ENCODE measurements at regions not wholly inside any gene's neighbourhood (a gene's known extent, or its start where the extent isn't known, plus 50 kb on each side); places are given as distances from the start of the nearest gene placed in this dataset.
"Not testable (repeated sequence)": the region's sequence is repeated elsewhere in the genome, so short reads cannot be mapped to it uniquely, and the experiment has no call there.

DNA sequence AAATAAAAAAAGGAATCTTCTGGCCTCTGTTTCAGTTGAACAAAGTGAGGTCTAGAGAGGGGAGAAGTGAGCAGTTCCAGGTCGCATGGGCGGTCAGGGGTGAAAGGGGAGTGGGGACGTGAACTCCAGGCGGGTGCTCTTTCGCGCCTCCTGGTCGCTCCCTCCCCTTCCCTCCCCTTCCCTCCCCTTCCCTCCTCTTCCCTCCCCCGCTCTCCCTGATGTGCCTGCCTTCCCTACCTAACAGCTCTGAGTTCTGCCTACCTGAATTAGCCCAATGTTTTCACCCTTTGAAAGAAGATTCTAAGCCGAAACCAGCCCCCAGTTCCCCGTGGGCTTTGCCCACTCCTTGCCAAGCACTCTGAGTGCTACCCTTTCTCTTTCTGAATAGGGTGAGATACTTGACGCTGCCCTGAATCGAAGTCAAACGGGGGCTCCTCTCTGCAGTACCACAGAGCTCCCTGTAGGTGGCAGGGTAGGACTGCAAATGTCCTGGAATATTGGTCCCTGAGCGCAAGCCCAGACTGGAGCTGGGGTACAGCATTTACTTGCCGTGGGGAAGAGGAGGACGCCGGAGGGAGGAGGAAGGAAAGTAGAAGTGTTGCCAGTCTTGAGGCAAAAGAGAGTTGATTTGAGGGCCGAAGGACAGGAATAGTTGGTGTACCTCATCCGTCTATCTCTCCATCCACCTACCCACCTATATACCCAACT, 214.4 kb downstream of the NPIPA7 start:
- H3K27me3 ChIP-seq; H3K27ac ChIP-seq; FAIRE-seq; H3K36me3 ChIP-seq; H3K9me3 ChIP-seq; H3K4me3 ChIP-seq; H3K4me1 ChIP-seq; intact Hi-C loops (cut with DNase I): not testable (repeated sequence)
- WGBS, 2 donors = 14 to 27% methylated on average over 5 to 16 of the region's 19 CpGs
- TF ChIP-seq, protein P1, sequence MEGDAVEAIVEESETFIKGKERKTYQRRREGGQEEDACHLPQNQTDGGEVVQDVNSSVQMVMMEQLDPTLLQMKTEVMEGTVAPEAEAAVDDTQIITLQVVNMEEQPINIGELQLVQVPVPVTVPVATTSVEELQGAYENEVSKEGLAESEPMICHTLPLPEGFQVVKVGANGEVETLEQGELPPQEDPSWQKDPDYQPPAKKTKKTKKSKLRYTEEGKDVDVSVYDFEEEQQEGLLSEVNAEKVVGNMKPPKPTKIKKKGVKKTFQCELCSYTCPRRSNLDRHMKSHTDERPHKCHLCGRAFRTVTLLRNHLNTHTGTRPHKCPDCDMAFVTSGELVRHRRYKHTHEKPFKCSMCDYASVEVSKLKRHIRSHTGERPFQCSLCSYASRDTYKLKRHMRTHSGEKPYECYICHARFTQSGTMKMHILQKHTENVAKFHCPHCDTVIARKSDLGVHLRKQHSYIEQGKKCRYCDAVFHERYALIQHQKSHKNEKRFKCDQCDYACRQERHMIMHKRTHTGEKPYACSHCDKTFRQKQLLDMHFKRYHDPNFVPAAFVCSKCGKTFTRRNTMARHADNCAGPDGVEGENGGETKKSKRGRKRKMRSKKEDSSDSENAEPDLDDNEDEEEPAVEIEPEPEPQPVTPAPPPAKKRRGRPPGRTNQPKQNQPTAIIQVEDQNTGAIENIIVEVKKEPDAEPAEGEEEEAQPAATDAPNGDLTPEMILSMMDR (IDR thresholded peaks at IDR 0.05) = peak; percentile 17 to 45 (median 39)
- peak in 5 of 6 donors; percentile 12 to 65 (median 36) for DNase-seq
- peak; percentile 63 to 99 (median 96) for ATAC-seq

DNA sequence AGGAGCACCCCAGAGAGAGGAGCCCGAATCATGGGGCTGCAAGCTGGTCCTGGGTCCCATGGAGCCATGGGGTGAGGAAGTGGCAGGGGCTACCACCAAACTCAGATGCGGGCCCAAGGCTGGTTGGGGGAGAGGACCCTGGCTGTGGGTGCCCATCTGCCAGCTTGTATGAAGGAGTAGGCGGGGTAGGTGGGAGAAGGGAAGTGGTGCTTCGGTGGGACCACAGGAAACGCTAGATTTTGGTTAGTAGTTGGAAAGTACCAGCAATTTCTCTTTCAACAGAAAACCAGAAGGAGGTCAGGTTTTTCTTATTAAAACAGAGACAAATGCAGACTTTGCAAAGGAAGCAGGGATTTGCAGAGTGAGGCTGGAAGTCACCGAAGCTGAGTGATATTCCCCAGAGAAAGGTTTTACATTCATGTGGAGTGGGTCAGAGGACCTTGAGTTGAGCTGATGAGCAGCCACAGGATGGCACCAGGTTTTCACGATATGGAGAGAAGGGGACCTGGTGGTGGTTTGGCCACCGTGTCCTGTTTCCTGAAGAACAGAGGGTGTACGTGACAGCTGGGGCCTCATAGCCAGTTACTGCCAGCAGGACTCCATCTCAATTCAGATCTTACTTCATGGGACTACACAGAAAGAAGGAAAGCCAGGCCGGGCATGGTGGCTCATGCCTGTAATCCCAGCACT, 216.2 kb downstream of the NPIPA7 start:
- DNase-seq; H3K27ac ChIP-seq; FAIRE-seq; H3K9me3 ChIP-seq; intact Hi-C loops (cut with DNase I); H3K27me3 ChIP-seq; H3K36me3 ChIP-seq; H3K4me3 ChIP-seq; ATAC-seq; H3K4me1 ChIP-seq: not testable (repeated sequence)
- WGBS, 2 donors = 33 to 54% methylated on average over 2 to 3 of the region's 10 CpGs

DNA sequence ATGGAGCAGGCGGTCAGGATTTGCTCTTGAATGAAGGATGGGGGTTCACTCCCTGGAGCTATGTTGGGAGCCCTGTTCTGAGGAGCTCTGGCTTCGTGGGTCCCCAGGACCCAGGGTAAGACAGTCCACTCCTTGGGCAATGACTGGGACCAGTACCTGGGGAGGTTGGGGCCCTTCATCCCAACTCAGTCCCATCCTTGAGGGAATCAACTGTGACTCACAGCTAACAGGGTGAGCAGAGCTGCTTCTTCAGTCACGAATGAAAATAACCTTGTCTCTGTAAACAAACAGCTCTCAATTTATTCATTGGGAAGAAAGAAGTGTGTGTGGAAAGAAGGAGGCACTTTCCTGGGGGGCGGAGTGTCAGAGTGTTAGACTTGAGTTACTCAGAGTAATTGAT, 222.3 kb downstream of the NPIPA7 start:
- H3K27me3 ChIP-seq; H3K4me1 ChIP-seq; DNase-seq; intact Hi-C loops (cut with DNase I); H3K4me3 ChIP-seq; ATAC-seq; FAIRE-seq; H3K36me3 ChIP-seq; H3K9me3 ChIP-seq; H3K27ac ChIP-seq: not testable (repeated sequence)
- 48 to 55% methylated on average over 3 of the region's 4 CpGs for WGBS, 2 donors

DNA sequence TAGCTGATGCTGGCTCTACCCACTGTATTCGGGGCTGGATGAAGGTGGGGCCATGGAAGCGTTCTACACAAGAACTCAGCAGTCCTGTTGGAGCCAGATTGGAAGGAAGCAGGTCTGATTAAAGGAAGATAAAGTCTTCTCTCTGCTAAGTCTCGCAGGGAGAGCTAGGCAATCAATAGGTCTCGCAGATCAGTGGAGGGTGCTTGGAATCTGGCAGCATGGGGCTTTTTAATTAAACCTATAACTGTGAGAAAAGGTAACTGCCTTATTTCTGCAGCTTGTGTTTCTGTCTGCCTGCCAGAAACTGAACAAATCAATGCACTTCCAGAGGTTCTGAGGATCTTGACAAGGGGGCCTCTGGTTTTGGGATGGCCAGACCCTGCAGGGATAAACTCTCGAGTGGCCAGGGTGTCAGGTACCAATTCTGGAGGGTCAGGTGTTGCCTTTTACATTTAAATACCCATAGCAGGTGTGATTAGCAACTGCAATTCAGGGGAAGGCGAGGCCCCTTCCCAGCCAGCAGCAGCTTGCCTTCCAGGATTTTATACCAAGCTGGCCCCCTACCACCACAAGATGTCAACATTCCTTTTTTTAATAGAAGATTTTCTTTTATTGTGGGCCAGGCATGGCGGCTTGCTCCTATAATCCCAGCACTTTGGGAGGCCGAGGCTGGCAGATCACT, 228.6 kb downstream of the NPIPA7 start:
- intact Hi-C loops (cut with DNase I) = not testable (repeated sequence)
- WGBS, 2 donors = 56 to 69% methylated on average over 3 to 4 of the region's 8 CpGs

DNA sequence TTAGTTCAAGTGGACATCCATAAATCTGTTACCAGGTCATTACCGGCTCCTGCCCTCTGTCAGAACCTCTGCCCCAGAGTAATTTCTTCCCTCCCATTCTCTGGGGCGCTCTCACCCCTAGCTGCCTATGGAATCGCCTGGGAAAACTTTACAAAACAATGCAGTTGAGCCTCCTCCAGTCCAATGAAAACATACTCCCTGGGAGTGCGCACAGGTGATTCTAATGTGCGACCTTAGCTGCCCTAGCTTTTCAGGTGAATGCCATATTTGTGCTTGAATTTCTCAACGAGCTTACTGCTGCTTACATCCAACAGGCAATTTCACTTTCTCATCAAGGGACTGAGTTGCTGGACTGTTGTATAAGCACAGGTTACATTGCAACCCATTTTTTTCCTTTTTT, 230.7 kb downstream of the NPIPA7 start:
- FAIRE-seq; intact Hi-C loops (cut with DNase I); H3K27me3 ChIP-seq; H3K4me3 ChIP-seq; H3K27ac ChIP-seq; H3K4me1 ChIP-seq; H3K36me3 ChIP-seq; H3K9me3 ChIP-seq: not testable (repeated sequence)
- ATAC-seq (peak in 2 of 4 donors; percentile 58 to 62), DNase-seq (peak in 1 of 6 donors; percentile 54)
- 13 to 17% methylated on average over 6 of the region's 6 CpGs for WGBS, 2 donors

More for the DNA sequence above, 228.6 kb downstream of the NPIPA7 start:
- FAIRE-seq, H3K9me3 ChIP-seq, H3K27ac ChIP-seq, H3K4me3 ChIP-seq, ATAC-seq, DNase-seq, H3K36me3 ChIP-seq, H3K4me1 ChIP-seq, H3K27me3 ChIP-seq: not testable (repeated sequence)

DNA sequence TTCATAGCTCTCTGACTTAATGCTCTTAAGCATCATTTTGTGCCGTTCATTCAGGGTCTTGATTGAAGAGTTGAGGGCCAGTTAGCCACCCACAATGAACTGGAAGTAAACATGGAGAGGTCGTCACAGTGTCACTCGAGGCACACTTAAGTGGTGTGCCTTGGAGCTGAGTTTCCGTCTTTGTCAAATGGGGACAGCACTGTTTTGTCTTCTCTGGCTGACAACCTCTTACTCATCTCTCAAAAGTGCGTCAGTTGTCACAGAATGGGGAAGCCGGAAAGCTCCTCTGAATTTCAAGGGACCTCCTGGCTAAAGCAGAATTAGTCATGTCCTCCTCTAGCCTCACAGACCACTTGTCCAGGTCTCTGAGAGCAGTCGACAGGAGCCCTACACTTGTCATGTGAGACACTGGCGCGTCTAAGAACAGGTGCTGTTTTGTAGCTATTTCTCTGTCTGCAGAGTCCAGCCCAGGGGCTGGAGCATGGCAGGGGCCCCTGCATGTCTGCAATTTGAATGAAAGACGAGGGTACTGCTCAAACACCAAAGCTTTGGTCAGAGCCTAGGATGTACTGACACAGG, 231.5 kb downstream of the NPIPA7 start:
- FAIRE-seq; H3K4me3 ChIP-seq; ATAC-seq; intact Hi-C loops (cut with DNase I); H3K36me3 ChIP-seq; DNase-seq; H3K27me3 ChIP-seq; H3K4me1 ChIP-seq; H3K27ac ChIP-seq; H3K9me3 ChIP-seq: not testable (repeated sequence)
- 70% methylated on average over 6 to 7 of the region's 10 CpGs for WGBS, 2 donors

DNA sequence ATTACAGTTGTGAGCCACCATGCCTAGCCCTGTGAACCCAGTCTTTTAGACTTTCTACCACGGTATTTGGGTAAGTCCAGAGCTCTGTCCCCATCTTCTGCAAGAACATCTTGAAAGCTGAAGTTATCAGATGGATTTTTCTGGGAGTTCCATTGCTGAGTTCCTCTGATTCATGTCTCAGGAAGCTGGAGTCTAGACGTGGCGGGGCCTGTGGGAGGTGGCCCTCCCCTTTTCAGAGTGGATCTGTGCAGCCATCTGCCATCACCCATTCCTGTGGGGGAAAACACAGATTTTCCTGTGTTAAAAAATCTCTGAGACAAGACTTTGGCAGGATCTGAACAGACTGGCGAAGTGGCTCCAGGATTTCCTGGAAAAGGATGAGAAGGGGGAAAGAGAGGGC, 234.3 kb downstream of the NPIPA7 start:
- H3K27ac ChIP-seq; H3K36me3 ChIP-seq; intact Hi-C loops (cut with DNase I); ATAC-seq; H3K27me3 ChIP-seq; H3K9me3 ChIP-seq; DNase-seq; FAIRE-seq; H3K4me1 ChIP-seq; H3K4me3 ChIP-seq: not testable (repeated sequence)
- WGBS, 2 donors = 49 to 75% methylated on average over 2 of the region's 4 CpGs

DNA sequence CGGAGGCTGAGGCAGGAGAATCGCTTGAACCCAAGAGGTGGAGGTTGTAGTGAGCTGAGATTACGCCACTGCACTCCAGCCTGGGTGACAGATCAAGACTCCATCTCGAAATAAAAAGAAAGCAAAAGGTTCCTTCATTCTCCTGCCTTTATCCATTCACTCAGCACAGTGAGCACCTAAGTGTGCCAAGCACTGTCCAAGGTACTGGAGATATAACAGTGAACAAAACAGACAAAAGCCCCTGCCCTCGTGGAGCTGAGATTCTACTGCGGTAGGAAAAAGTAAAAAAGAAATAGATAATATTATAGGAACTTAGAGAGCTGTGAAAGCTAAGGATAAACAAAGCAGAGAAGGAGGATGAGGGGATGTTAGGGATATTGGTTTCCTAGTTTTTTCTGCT, 235.5 kb downstream of the NPIPA7 start:
- H3K9me3 ChIP-seq; H3K4me3 ChIP-seq; DNase-seq; H3K27ac ChIP-seq; H3K4me1 ChIP-seq; ATAC-seq; H3K36me3 ChIP-seq; intact Hi-C loops (cut with DNase I); FAIRE-seq; H3K27me3 ChIP-seq: not testable (repeated sequence)
- WGBS, 2 donors = 69% methylated on average over 6 of the region's 6 CpGs

DNA sequence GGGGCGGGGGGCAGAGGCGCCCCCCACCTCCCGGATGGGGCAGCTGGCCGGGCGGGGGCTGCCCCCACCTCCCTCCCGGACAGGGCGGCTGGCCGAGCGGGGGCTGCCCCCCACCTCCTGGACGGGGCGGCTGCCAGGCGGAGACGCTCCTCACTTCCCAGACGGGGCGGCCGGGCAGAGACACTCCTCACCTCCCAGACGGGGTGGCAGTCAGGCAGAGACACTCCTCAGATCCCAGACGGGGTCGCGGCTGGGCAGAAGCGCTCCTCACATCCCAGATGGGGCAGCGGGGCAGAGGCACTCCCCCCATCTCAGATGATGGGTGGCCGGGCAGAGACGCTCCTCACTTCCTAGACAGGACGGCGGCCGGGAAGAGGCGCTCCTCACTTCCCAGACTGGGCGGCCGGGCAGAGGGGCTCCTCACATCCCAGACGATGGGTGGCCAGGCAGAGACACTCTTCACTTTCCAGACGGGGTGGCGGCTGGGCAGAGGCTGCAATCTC, 240.1 kb downstream of the NPIPA7 start:
- WGBS, 2 donors = 82 to 89% methylated on average over 10 to 32 of the region's 33 CpGs
- FAIRE-seq; H3K27me3 ChIP-seq; H3K4me3 ChIP-seq; H3K36me3 ChIP-seq; DNase-seq; H3K4me1 ChIP-seq; intact Hi-C loops (cut with DNase I); ATAC-seq; H3K27ac ChIP-seq; H3K9me3 ChIP-seq: not testable (repeated sequence)

DNA sequence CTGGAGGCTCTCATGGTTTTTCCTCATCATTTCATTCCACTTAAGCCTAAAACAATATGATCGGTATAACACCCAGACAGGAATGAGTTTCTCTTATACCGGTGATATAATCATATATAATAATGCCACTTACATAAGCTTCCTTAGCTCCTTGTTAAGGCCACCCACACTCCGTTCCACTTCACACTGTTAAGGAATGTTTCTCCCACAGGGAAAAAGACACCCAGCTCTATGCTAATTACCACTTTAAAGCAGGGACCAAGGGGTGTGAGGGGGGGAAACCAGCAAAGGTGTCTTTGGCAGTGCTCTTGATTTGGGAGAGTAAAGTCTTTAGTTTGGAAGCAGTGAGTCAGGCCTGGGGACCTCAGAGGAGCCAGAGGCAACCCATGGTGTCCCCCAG, 245.4 kb downstream of the NPIPA7 start:
- ATAC-seq, H3K4me1 ChIP-seq: not testable (repeated sequence)

More for the DNA sequence above, 245.4 kb downstream of the NPIPA7 start:
- DNase-seq; FAIRE-seq; H3K36me3 ChIP-seq; H3K4me3 ChIP-seq; H3K9me3 ChIP-seq; H3K27ac ChIP-seq; H3K27me3 ChIP-seq; intact Hi-C loops (cut with DNase I): not testable (repeated sequence)
- WGBS, 2 donors = 70 to 76% methylated on average over 1 of the region's 3 CpGs

Data from pancreas (tissue), 10 donors.